IMR-90 (cell line): ENCODE measurements at regions not wholly inside any gene's neighbourhood (a gene's known extent, or its start where the extent isn't known, plus 50 kb on each side); places are given as distances from the start of the nearest gene placed in this dataset.

Source experiments
- ATAC-seq: fragments of 200-7000 bp; cut with Tn5 transposase; 2 replicates; pipeline ENCODE4 v1.9.1; 2020; ENCODE audit warnings: low read depth, mild to moderate bottlenecking, moderate library complexity
- BruUV-seq: library from RNA; stranded (reverse); fragments of 400-500 nt; replicated peaks from 2 replicates; lab custom pipeline; 2021; lab: Mats Ljungman, UMichigan
- CTCF ChIA-PET: fragments of 300-600 bp; formaldehyde crosslinking; extraction: SDS; loops from one replicate; lab custom pipeline; 2021; ENCODE audit warnings: antibody characterized with exemption; lab: Yijun Ruan, JAX
- POLR2A ChIA-PET: fragments of 300-600 bp; sonication (Branson Sonifier 250); formaldehyde crosslinking; loops from one replicate; lab custom pipeline; 2022; ENCODE audit warnings: antibody characterized with exemption; ENCODE audit not compliant: unreplicated experiment; lab: Charles Lee
- DNase-seq: peaks from one replicate; pipeline ENCODE4 v3.0.0; 2013
- H2AFZ ChIP-seq: replicated peaks from 2 replicates; pipeline ENCODE3; 2013; ENCODE audit warnings: low read length, mild to moderate bottlenecking; ENCODE audit not compliant: poor library complexity
- H2AK5ac ChIP-seq: 2 replicates; pipeline ENCODE4 v1.6.1; 2013; ENCODE audit warnings: low read depth, low read length, inconsistent platforms
- H2AK9ac ChIP-seq: replicated peaks from 2 replicates; pipeline ENCODE3; 2013; ENCODE audit warnings: mild to moderate bottlenecking, low read depth, low read length, moderate library complexity; ENCODE audit not compliant: poor library complexity
- H2BK120ac ChIP-seq: 2 replicates; pipeline ENCODE4 v1.6.1; 2013; ENCODE audit warnings: low read depth, low read length, inconsistent platforms
- H2BK15ac ChIP-seq: 3 replicates; pipeline ENCODE4 v1.6.1; 2013; ENCODE audit warnings: low read depth, low read length, inconsistent platforms
- H2BK20ac ChIP-seq: 2 replicates; pipeline ENCODE4 v1.6.1; 2013; ENCODE audit warnings: low read depth, mild to moderate bottlenecking, inconsistent platforms, low read length, moderate library complexity
- H2BK5ac ChIP-seq: 2 replicates; pipeline ENCODE4 v1.6.1; 2013; ENCODE audit warnings: mild to moderate bottlenecking, low read depth, low read length, inconsistent platforms; ENCODE audit not compliant: poor library complexity, severe bottlenecking
- H3K14ac ChIP-seq: replicated peaks from 2 replicates; pipeline ENCODE4 v1.6.1; 2013; ENCODE audit warnings: low read depth, low read length, inconsistent platforms
- H3K18ac ChIP-seq: 2 replicates; pipeline ENCODE4 v1.6.1; 2013; ENCODE audit warnings: low read depth, low read length, control low read depth
- H3K23ac ChIP-seq: 2 replicates; pipeline ENCODE4 v1.6.1; 2013; ENCODE audit warnings: low read depth, low read length, inconsistent platforms
- H3K27ac ChIP-seq: 2 replicates; pipeline ENCODE4 v1.5.1; 2013; ENCODE audit warnings: mild to moderate bottlenecking, control low read depth, low read length; ENCODE audit not compliant: insufficient read depth
- H3K27me3 ChIP-seq: 2 replicates; pipeline ENCODE4 v1.6.1; 2013; ENCODE audit warnings: low read length; ENCODE audit not compliant: control insufficient read depth, insufficient read depth
- H3K36me3 ChIP-seq: 2 replicates; pipeline ENCODE4 v1.6.1; 2013; ENCODE audit warnings: low read length, mixed read lengths; ENCODE audit not compliant: control insufficient read depth, insufficient read depth
- H3K4ac ChIP-seq: 2 replicates; pipeline ENCODE4 v1.6.1; 2013; ENCODE audit warnings: low read depth, low read length, inconsistent platforms
- H3K4me1 ChIP-seq: 2 replicates; pipeline ENCODE4 v1.6.1; 2013; ENCODE audit warnings: low read length, mixed read lengths; ENCODE audit not compliant: control insufficient read depth, insufficient read depth
- H3K4me2 ChIP-seq: 2 replicates; pipeline ENCODE4 v1.6.1; 2013; ENCODE audit warnings: low read depth, mild to moderate bottlenecking, control low read depth, low read length, moderate library complexity
- H3K4me3 ChIP-seq: 2 replicates; pipeline ENCODE4 v1.5.1; 2013; ENCODE audit warnings: low read depth, mild to moderate bottlenecking, control low read depth, low read length, moderate library complexity; ENCODE audit not compliant: insufficient read depth
- H3K56ac ChIP-seq: 2 replicates; pipeline ENCODE4 v1.6.1; 2013; ENCODE audit warnings: low read length, inconsistent platforms; ENCODE audit not compliant: insufficient read depth; ENCODE audit errors: extremely low read depth
- H3K79me1 ChIP-seq, 2 experiments: 2 replicates each; pipeline ENCODE4 v1.6.1; 2013; ENCODE audit warnings: low read length in 2 of 2, inconsistent platforms in 1 of 2, low read depth in 1 of 2
- H3K9ac ChIP-seq: 2 replicates; pipeline ENCODE4 v1.6.1; 2013; ENCODE audit warnings: low read depth, low read length, control low read depth
- H3K9me1 ChIP-seq: 2 replicates; pipeline ENCODE4 v1.6.1; 2013; ENCODE audit warnings: low read length, inconsistent platforms; ENCODE audit not compliant: insufficient read depth
- H3K9me3 ChIP-seq: 2 replicates; pipeline ENCODE4 v1.6.1; 2013; ENCODE audit warnings: low read length; ENCODE audit not compliant: control insufficient read depth, insufficient read depth
- H4K20me1 ChIP-seq: 2 replicates; pipeline ENCODE4 v1.6.1; 2013; ENCODE audit warnings: low read length, inconsistent platforms; ENCODE audit not compliant: insufficient read depth
- H4K5ac ChIP-seq: 2 replicates; pipeline ENCODE4 v1.6.1; 2013; ENCODE audit warnings: mild to moderate bottlenecking, low read depth, low read length, control low read depth
- H4K8ac ChIP-seq, 2 experiments: 2 replicates each; pipeline ENCODE4 v1.6.1; 2013; ENCODE audit warnings: low read depth in 2 of 2, low read length in 2 of 2, control low read depth in 1 of 2, inconsistent platforms in 1 of 2
- H4K91ac ChIP-seq: 2 replicates; pipeline ENCODE4 v1.6.1; 2013; ENCODE audit warnings: low read depth, low read length, inconsistent platforms; ENCODE audit not compliant: insufficient read depth
- ELK1 ChIP-seq: fragments of 150-350 bp; IDR thresholded peaks from 2 replicates; pipeline ENCODE4 v1.6.1; 2016; ENCODE audit warnings: low read depth, mild to moderate bottlenecking, low read length, moderate library complexity, borderline replicate concordance
- FOS ChIP-seq: fragments of 150-350 bp; IDR thresholded peaks from 2 replicates; pipeline ENCODE4 v1.6.1; 2016; ENCODE audit warnings: low read depth, low read length
- MAZ ChIP-seq: IDR thresholded peaks from 2 replicates; pipeline ENCODE4 v1.6.1; 2012; ENCODE audit warnings: low read depth, mild to moderate bottlenecking, low read length, improper control_type of control experiment, moderate library complexity, borderline replicate concordance
- MXI1 ChIP-seq: IDR thresholded peaks from 2 replicates; pipeline ENCODE4 v1.6.1; 2012; ENCODE audit warnings: low read depth, mild to moderate bottlenecking, low read length, moderate library complexity, borderline replicate concordance
- NFE2L2 ChIP-seq: fragments of 150-350 bp; IDR thresholded peaks from 2 replicates; pipeline ENCODE4 v1.6.1; 2016; ENCODE audit warnings: low read depth, mild to moderate bottlenecking, low read length
- RCOR1 ChIP-seq: IDR thresholded peaks from 2 replicates; pipeline ENCODE4 v1.6.1; 2012; ENCODE audit warnings: mild to moderate bottlenecking, low read length, improper control_type of control experiment; ENCODE audit not compliant: insufficient replicate concordance
- RFX5 ChIP-seq: IDR thresholded peaks from 2 replicates; pipeline ENCODE4 v1.8.0; 2012; ENCODE audit warnings: low read depth, mild to moderate bottlenecking, low read length, moderate library complexity
- USF2 ChIP-seq: fragments of 150-350 bp; IDR thresholded peaks from 2 replicates; pipeline ENCODE4 v1.6.1; 2017; ENCODE audit warnings: mild to moderate bottlenecking, antibody characterized with exemption, low read length, low read depth
- WGBS, 2 experiments: methylation state at CpG; one replicate each; pipeline versions ENCODE4 v1.1.5 to v1.1.7; 2013; ENCODE audit warnings: missing lambda C conversion rate in 2 of 2; ENCODE audit not compliant: insufficient read length in 1 of 2; ENCODE audit errors: extremely low coverage in 2 of 2; 5-methylcytosine and 5-hydroxymethylcytosine counted together
- dilution Hi-C: fragments of 300-500 bp; cut with HindIII; formaldehyde crosslinking; loops from one replicate; pipeline ENCODE4 v1.14.3; 2018; ENCODE audit warnings: low sequenced_read_pairs; ENCODE audit not compliant: unreplicated experiment
- in situ Hi-C: fragments of 300-500 bp; cut with MboI; formaldehyde crosslinking; loops from 3 replicates; pipeline ENCODE4 v1.14.3; 2019; ENCODE audit warnings: low sequenced_read_pairs, inconsistent platforms, mixed read lengths
- intact Hi-C: fragments of 100-400 bp; cut with micrococcal nuclease; formaldehyde crosslinking; loops from 2 replicates; pipeline ENCODE4 v1.10.0; 2022

- Histone ChIP-seq H3K4ac (no peak overlapping the region), H3K9me3 (no peaks in the 10 kb centered on the region; the same call in 1 of the 2 replicates), H2AK9ac (no peak overlapping the region), H4K5ac (no peak overlapping the region), H2AK5ac (no peak overlapping the region), H3K4me3 (no peak overlapping the region), H3K9me1 (no peaks in the 10 kb centered on the region), H2BK15ac (no peak overlapping the region), H3K4me1 (no peaks in the 10 kb centered on the region), H4K91ac (no peak overlapping the region), H2BK20ac (no peak overlapping the region), H4K20me1 (no peaks in the 10 kb centered on the region), H3K23ac (no peak overlapping the region), H3K4me2 (no peak overlapping the region), H3K27me3 (no peaks in the 10 kb centered on the region), H4K8ac (no peak overlapping the region), H3K14ac (no peak overlapping the region), H3K27ac (no peak overlapping the region), H2BK120ac (no peak overlapping the region), H3K9ac (no peak overlapping the region), H2BK5ac (no peak overlapping the region), H3K56ac (no peak overlapping the region), H3K36me3 (no peaks in the 10 kb centered on the region), H3K18ac (no peak overlapping the region), H3K79me1 (no peaks in the 10 kb centered on the region), H2AFZ (no peak overlapping the region)
- dilution Hi-C loops (no loop called here), intact Hi-C loops (no loop called here), in situ Hi-C loops (no loop called here)
- TF ChIP-seq USF2 (no peak), FOS (no peak), NFE2L2 (no peak), ELK1 (no peak), MXI1 (no peak), MAZ (no peak), RCOR1 (no peak), RFX5 (no peak)
- DNase-seq (no peak), ATAC-seq (no peak)
- ChIA-PET CTCF (no interaction called here), POLR2A (no interaction called here)
- WGBS, 2 experiments = 80% methylated on average over 2 of the region's 2 CpGs; no CpG with 5 or more reads in 1 of the 2 experiments
- BruUV-seq = no TSS peak
Measured at GRCh38 chr7:53415816-53416215, 380.4 kb downstream of the POM121L12 start.
